ENCODE measurements at regions not wholly inside any gene's neighbourhood (a gene's known extent, or its start where the extent isn't known, plus 50 kb on each side); places are given as distances from the start of the nearest gene placed in this dataset.

DNA sequence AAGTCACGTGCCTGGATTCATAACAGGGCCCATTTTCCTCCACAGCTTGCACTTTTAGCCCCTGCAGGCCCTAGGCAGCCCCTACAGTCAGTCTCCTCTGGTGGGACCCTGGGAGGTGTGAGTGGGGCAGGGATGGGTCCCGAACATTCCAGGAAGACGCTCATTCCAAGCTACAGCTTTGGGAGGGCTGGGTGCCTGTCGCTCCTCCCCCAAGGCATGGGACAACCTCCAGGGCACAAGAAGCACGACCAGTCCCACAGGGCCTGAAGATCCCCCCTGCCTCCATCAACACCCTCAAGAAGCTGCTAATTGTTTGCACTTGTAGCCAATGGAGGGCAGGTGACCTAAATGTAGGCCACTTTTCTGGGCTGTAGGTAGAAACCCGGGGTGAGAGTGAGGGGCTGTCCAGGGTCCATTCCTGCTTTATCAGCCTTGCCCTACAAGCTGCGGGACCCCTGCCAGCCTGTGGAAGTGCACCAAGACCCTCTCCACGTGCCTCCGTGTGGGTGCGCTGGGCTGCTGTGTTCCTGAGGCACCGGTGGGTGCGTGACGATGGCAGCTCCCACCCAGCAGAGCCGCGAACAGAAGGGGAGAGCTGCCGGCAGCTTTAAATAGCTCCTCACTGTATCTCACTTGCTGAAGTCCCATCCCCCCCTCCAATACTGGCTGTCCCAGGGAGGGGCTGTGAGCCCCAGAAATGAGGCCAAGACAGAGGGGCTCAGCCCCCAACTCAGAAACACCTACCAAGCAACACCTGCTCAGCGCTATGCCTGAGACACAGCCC is 91.9 kb upstream of the ARAP3 start:
- WGBS: 70% methylated on average over 15 of the region's 17 CpGs

DNA sequence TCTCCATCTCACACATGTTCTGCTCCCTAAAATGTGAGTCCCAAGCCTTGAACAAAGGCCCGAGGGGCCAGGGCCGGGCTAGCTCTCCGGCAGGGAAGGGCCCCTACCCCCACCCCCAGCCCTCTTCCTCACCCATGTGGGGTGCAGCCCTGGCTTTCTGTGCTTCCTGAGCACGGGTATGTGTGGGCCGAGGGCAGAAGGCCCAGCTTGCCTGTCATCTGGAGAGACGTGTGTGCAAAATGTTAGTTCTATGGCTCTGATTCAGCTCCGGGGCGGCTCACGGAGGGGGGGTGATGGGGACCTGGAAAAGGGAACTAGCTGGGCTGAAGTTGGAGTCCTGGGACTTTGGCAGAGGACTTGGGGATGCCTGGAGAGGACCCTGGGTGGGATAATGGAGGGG is 90.3 kb upstream of the ARAP3 start:
- no peak overlapping the region for H4K8ac ChIP-seq (ENCODE audit: low read length)
- H2BK120ac ChIP-seq (ENCODE audit: low read depth, low read length): no peak overlapping the region
- no peak overlapping the region for H3K14ac ChIP-seq (ENCODE audit: low read length in 2 of 2)
- no peak overlapping the region for H2AFZ ChIP-seq (ENCODE audit: low read depth, low read length)
- no peak overlapping the region for H2BK15ac ChIP-seq (ENCODE audit: low read depth, poor library complexity, severe bottlenecking)
- H3K4me2 ChIP-seq (ENCODE audit: low read length, poor library complexity, severe bottlenecking): no peak overlapping the region
- no peak overlapping the region for H3K9ac ChIP-seq (ENCODE audit: low read length)
- no peak overlapping the region for H3K27ac ChIP-seq (ENCODE audit: low read length, poor library complexity, severe bottlenecking)
- H3K4ac ChIP-seq (ENCODE audit: low read depth in 1 of 2, low read length in 2 of 2): no peak overlapping the region
- no peak overlapping the region for H2BK5ac ChIP-seq (ENCODE audit: low read depth, low read length, poor library complexity, severe bottlenecking)
- DNase-seq: no peak
- no peaks in the 10 kb centered on the region for H3K4me1 ChIP-seq (ENCODE audit: control insufficient read depth, insufficient read depth, low read depth, low read length)
- H3K18ac ChIP-seq (ENCODE audit: low read depth in 1 of 2, low read length in 2 of 2): no peak overlapping the region
- no peak overlapping the region for H2BK12ac ChIP-seq (ENCODE audit: low read length in 2 of 2)
- H3K79me1 ChIP-seq (replicated peaks; ENCODE audit: low read length, poor library complexity, severe bottlenecking): no peaks in the 10 kb centered on the region
- H3K36me3 ChIP-seq (ENCODE audit: control insufficient read depth in 1 of 2, insufficient read depth in 2 of 2, low read depth in 1 of 2, low read length in 2 of 2): no peaks in the 10 kb centered on the region
- H3K23ac ChIP-seq (ENCODE audit: low read length in 2 of 2): no peak overlapping the region
- H3K4me3 ChIP-seq (ENCODE audit: insufficient read depth in 1 of 2, low read depth in 1 of 2, low read length in 2 of 2): no peak overlapping the region
- 66% methylated on average over 9 of the region's 9 CpGs for WGBS
- H2AK5ac ChIP-seq (ENCODE audit: low read length, severe bottlenecking): no peak overlapping the region
- peaks cover 65 to 66% of the 10 kb centered on the region in 2 experiments for H3K27me3 ChIP-seq (ENCODE audit: control insufficient read depth in 1 of 2, insufficient read depth in 1 of 2, low read length in 2 of 2)
- no peak overlapping the region for H4K91ac ChIP-seq (ENCODE audit: low read length)
- no peaks in the 10 kb centered on the region for H3K9me3 ChIP-seq (ENCODE audit: control insufficient read depth, low read length)

More for the DNA sequence above, 91.9 kb upstream of the ARAP3 start:
- Histone ChIP-seq H3K14ac (ENCODE audit: low read length in 2 of 2) (no peak overlapping the region), H3K4me2 (ENCODE audit: low read length, poor library complexity, severe bottlenecking) (no peak overlapping the region), H3K9ac (ENCODE audit: low read length) (no peak overlapping the region), H2BK12ac (ENCODE audit: low read length in 2 of 2) (no peak overlapping the region), H3K27ac (ENCODE audit: low read length, poor library complexity, severe bottlenecking) (no peak overlapping the region), H2BK5ac (ENCODE audit: low read depth, low read length, poor library complexity, severe bottlenecking) (no peak overlapping the region), H3K36me3 (ENCODE audit: control insufficient read depth in 1 of 2, insufficient read depth in 2 of 2, low read depth in 1 of 2, low read length in 2 of 2) (no peaks in the 10 kb centered on the region), H4K91ac (ENCODE audit: low read length) (peak overlapping the region; percentile 23), H3K4ac (ENCODE audit: low read depth in 1 of 2, low read length in 2 of 2) (no peak overlapping the region), H3K79me1 (replicated peaks; ENCODE audit: low read length, poor library complexity, severe bottlenecking) (no peaks in the 10 kb centered on the region), H2BK120ac (ENCODE audit: low read depth, low read length) (no peak overlapping the region), H4K8ac (ENCODE audit: low read length) (no peak overlapping the region), H3K18ac (ENCODE audit: low read depth in 1 of 2, low read length in 2 of 2) (no peak overlapping the region), H3K23ac (ENCODE audit: low read length in 2 of 2) (no peak overlapping the region), H2AFZ (ENCODE audit: low read depth, low read length) (no peak overlapping the region), H3K27me3 (ENCODE audit: control insufficient read depth in 1 of 2, insufficient read depth in 1 of 2, low read length in 2 of 2) (peaks cover 48 to 57% of the 10 kb centered on the region in 2 experiments), H2BK15ac (ENCODE audit: low read depth, poor library complexity, severe bottlenecking) (no peak overlapping the region), H3K4me3 (ENCODE audit: insufficient read depth in 1 of 2, low read depth in 1 of 2, low read length in 2 of 2) (no peak overlapping the region), H2AK5ac (ENCODE audit: low read length, severe bottlenecking) (no peak overlapping the region), H3K9me3 (ENCODE audit: control insufficient read depth, low read length) (no peaks in the 10 kb centered on the region), H3K4me1 (ENCODE audit: control insufficient read depth, insufficient read depth, low read depth, low read length) (peaks cover 10% of the 10 kb centered on the region)
- no peak for DNase-seq

DNA sequence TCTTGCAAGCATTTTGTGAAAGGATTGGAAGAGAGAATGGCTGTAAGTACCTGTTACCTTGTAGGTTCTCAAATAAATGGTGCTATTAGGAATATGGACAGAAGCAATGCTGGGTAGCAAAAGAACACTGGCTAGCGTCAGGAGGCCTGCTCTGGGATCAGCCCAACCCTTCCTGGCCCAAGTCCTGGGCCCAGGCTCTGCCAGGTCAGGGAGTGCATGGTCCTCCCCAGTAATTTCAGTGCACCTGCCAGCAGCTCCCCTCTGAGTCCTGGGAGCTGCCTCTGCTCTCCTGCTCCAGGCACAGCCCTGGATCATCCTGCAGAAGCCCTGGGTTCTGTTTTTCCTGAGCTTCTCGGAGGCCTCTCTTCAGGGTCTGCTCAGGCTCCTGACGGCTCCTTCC is 89.5 kb upstream of the ARAP3 start:
- Histone ChIP-seq H3K4me2 (ENCODE audit: low read length, poor library complexity, severe bottlenecking) (no peak overlapping the region), H3K4me1 (ENCODE audit: control insufficient read depth, insufficient read depth, low read depth, low read length) (no peaks in the 10 kb centered on the region), H4K91ac (ENCODE audit: low read length) (no peak overlapping the region), H3K4me3 (ENCODE audit: insufficient read depth in 1 of 2, low read depth in 1 of 2, low read length in 2 of 2) (no peak overlapping the region), H3K9me3 (ENCODE audit: control insufficient read depth, low read length) (no peaks in the 10 kb centered on the region), H2BK12ac (ENCODE audit: low read length in 2 of 2) (no peak overlapping the region), H4K8ac (ENCODE audit: low read length) (no peak overlapping the region), H2BK15ac (ENCODE audit: low read depth, poor library complexity, severe bottlenecking) (no peak overlapping the region), H2BK5ac (ENCODE audit: low read depth, low read length, poor library complexity, severe bottlenecking) (no peak overlapping the region), H3K4ac (ENCODE audit: low read depth in 1 of 2, low read length in 2 of 2) (no peak overlapping the region), H2AFZ (ENCODE audit: low read depth, low read length) (no peak overlapping the region), H3K27me3 (ENCODE audit: control insufficient read depth in 1 of 2, insufficient read depth in 1 of 2, low read length in 2 of 2) (peaks cover 62 to 70% of the 10 kb centered on the region in 2 experiments), H3K79me1 (replicated peaks; ENCODE audit: low read length, poor library complexity, severe bottlenecking) (no peaks in the 10 kb centered on the region), H2BK120ac (ENCODE audit: low read depth, low read length) (no peak overlapping the region), H3K27ac (ENCODE audit: low read length, poor library complexity, severe bottlenecking) (no peak overlapping the region), H3K18ac (ENCODE audit: low read depth in 1 of 2, low read length in 2 of 2) (no peak overlapping the region), H3K23ac (ENCODE audit: low read length in 2 of 2) (no peak overlapping the region), H3K9ac (ENCODE audit: low read length) (no peak overlapping the region), H3K14ac (ENCODE audit: low read length in 2 of 2) (no peak overlapping the region), H2AK5ac (ENCODE audit: low read length, severe bottlenecking) (no peak overlapping the region), H3K36me3 (ENCODE audit: control insufficient read depth in 1 of 2, insufficient read depth in 2 of 2, low read depth in 1 of 2, low read length in 2 of 2) (no peaks in the 10 kb centered on the region)
- 62% methylated on average over 3 of the region's 3 CpGs for WGBS
- no peak for DNase-seq

DNA sequence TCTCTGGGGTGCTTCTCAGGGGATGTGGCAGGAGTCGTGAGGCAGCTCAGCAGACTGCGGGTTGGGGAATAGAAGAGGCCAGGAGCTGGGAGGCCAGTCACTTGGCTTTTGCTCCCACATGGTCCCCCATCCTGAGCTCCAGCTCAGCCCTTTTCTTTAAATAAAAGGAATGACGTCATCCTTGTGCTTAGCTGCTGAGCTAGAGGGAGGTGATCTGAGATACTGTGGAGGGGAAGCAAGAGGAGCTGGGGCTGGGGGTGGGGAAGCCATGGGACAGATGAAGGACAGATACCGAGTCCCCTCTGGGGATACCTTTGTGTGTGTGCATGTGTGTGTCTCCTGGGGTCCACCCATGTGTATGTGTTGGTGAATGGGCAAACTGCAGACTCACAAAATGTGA is 89.0 kb upstream of the ARAP3 start:
- Histone ChIP-seq H3K79me1 (replicated peaks; ENCODE audit: low read length, poor library complexity, severe bottlenecking) (no peaks in the 10 kb centered on the region), H3K36me3 (ENCODE audit: control insufficient read depth in 1 of 2, insufficient read depth in 2 of 2, low read depth in 1 of 2, low read length in 2 of 2) (no peaks in the 10 kb centered on the region), H3K27ac (ENCODE audit: low read length, poor library complexity, severe bottlenecking) (no peak overlapping the region), H3K4me2 (ENCODE audit: low read length, poor library complexity, severe bottlenecking) (no peak overlapping the region), H3K27me3 (ENCODE audit: control insufficient read depth in 1 of 2, insufficient read depth in 1 of 2, low read length in 2 of 2) (peaks cover 65 to 75% of the 10 kb centered on the region in 2 experiments), H3K9me3 (ENCODE audit: control insufficient read depth, low read length) (no peaks in the 10 kb centered on the region), H3K18ac (ENCODE audit: low read depth in 1 of 2, low read length in 2 of 2) (no peak overlapping the region), H3K23ac (ENCODE audit: low read length in 2 of 2) (no peak overlapping the region), H2AFZ (ENCODE audit: low read depth, low read length) (no peak overlapping the region), H3K9ac (ENCODE audit: low read length) (no peak overlapping the region), H2BK12ac (ENCODE audit: low read length in 2 of 2) (no peak overlapping the region), H2BK5ac (ENCODE audit: low read depth, low read length, poor library complexity, severe bottlenecking) (no peak overlapping the region), H3K4me1 (ENCODE audit: control insufficient read depth, insufficient read depth, low read depth, low read length) (no peaks in the 10 kb centered on the region), H4K8ac (ENCODE audit: low read length) (no peak overlapping the region), H2AK5ac (ENCODE audit: low read length, severe bottlenecking) (no peak overlapping the region), H2BK120ac (ENCODE audit: low read depth, low read length) (no peak overlapping the region), H3K4ac (ENCODE audit: low read depth in 1 of 2, low read length in 2 of 2) (no peak overlapping the region), H2BK15ac (ENCODE audit: low read depth, poor library complexity, severe bottlenecking) (no peak overlapping the region), H3K4me3 (ENCODE audit: insufficient read depth in 1 of 2, low read depth in 1 of 2, low read length in 2 of 2) (no peak overlapping the region), H3K14ac (ENCODE audit: low read length in 2 of 2) (no peak overlapping the region), H4K91ac (ENCODE audit: low read length) (no peak overlapping the region)
- DNase-seq: peak; percentile 1
- 41% methylated on average over 4 of the region's 4 CpGs for WGBS

Data from mesenchymal stem cell (in vitro differentiated cells and primary cell).